ENCODE measurements at regions not wholly inside any gene's neighbourhood (a gene's known extent, or its start where the extent isn't known, plus 50 kb on each side); places are given as distances from the start of the nearest gene placed in this dataset.

GRCh38 chr7:109532262-109532992 lies 962.8 kb downstream of the DNAJB9 start:
- no peak for DNase-seq (ENCODE audit: low spot score in 2 of 2)
- WGBS, 2 donors = 39 to 41% methylated on average over 1 of the region's 1 CpG
- TF ChIP-seq POLR2A (IDR thresholded peaks at IDR 0.05) = no peak
- TF ChIP-seq, protein P1, sequence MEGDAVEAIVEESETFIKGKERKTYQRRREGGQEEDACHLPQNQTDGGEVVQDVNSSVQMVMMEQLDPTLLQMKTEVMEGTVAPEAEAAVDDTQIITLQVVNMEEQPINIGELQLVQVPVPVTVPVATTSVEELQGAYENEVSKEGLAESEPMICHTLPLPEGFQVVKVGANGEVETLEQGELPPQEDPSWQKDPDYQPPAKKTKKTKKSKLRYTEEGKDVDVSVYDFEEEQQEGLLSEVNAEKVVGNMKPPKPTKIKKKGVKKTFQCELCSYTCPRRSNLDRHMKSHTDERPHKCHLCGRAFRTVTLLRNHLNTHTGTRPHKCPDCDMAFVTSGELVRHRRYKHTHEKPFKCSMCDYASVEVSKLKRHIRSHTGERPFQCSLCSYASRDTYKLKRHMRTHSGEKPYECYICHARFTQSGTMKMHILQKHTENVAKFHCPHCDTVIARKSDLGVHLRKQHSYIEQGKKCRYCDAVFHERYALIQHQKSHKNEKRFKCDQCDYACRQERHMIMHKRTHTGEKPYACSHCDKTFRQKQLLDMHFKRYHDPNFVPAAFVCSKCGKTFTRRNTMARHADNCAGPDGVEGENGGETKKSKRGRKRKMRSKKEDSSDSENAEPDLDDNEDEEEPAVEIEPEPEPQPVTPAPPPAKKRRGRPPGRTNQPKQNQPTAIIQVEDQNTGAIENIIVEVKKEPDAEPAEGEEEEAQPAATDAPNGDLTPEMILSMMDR (IDR thresholded peaks at IDR 0.05) = no peak
- H3K4me3 ChIP-seq (ENCODE audit: low read depth, poor library complexity, severe bottlenecking) = no peak overlapping the region
- intact Hi-C loops (cut with DNase I; ENCODE audit: low total_unique reads) = no loop called here

GRCh38 chr7:109545686-109546085 lies 976.0 kb downstream of the DNAJB9 start:
- no peak for DNase-seq (ENCODE audit: low spot score in 2 of 2)
- no peak for TF ChIP-seq POLR2A (IDR thresholded peaks at IDR 0.05)
- TF ChIP-seq, protein P1 (IDR thresholded peaks at IDR 0.05) = no peak
- intact Hi-C loops (cut with DNase I; ENCODE audit: low total_unique reads) = no loop called here
- H3K4me3 ChIP-seq (ENCODE audit: low read depth, poor library complexity, severe bottlenecking) = no peak overlapping the region
- WGBS, 2 donors = 41 to 53% methylated on average over 3 of the region's 3 CpGs

- 31 to 37% methylated on average over 7 of the region's 7 CpGs for WGBS, 2 donors
- H3K4me3 ChIP-seq (ENCODE audit: low read depth, poor library complexity, severe bottlenecking) = no peak overlapping the region
- intact Hi-C loops (cut with DNase I; ENCODE audit: low total_unique reads) = no loop called here
- no peak for DNase-seq (ENCODE audit: low spot score in 2 of 2)
- TF ChIP-seq, protein P1 (IDR thresholded peaks at IDR 0.05) = no peak
- TF ChIP-seq POLR2A (IDR thresholded peaks at IDR 0.05) = no peak
Measured at GRCh38 chr7:109549471-109550193, 980.0 kb downstream of the DNAJB9 start.

DNA sequence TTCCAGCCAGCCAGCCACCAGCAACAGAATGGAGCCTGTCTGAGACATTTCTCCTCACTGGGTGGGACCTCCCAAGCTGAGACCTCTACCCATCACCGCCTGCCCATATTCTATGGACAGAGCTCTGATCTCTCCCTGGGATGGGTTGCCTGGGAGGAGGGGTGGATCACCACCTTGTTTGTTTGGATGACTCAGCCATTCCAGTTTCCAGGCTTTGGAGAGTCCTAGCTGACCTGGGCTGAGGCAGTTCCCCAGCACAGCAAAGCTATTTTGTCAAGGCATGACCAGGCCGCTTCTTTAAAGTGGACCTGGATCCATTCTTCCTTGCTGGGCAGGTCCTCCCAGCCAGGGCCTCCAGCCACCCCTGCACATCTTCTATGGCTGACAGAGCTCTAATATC lies 982.3 kb downstream of the DNAJB9 start:
- intact Hi-C loops (cut with DNase I; ENCODE audit: low total_unique reads) = no loop called here
- 100% methylated on average over 2 of the region's 2 CpGs for WGBS, 2 donors
- H3K4me3 ChIP-seq (ENCODE audit: low read depth, poor library complexity, severe bottlenecking) = no peak overlapping the region
- TF ChIP-seq, protein P1 (IDR thresholded peaks at IDR 0.05) = no peak
- no peak for TF ChIP-seq POLR2A (IDR thresholded peaks at IDR 0.05)
- no peak for DNase-seq (ENCODE audit: low spot score in 2 of 2)

GRCh38 chr7:109577265-109577664 lies 1007.6 kb downstream of the DNAJB9 start:
- no peak for DNase-seq (ENCODE audit: low spot score in 2 of 2)
- TF ChIP-seq POLR2A (IDR thresholded peaks at IDR 0.05) = no peak
- TF ChIP-seq, protein P1 (IDR thresholded peaks at IDR 0.05) = no peak
- intact Hi-C loops (cut with DNase I; ENCODE audit: low total_unique reads) = no loop called here
- no peak overlapping the region for H3K4me3 ChIP-seq (ENCODE audit: low read depth, poor library complexity, severe bottlenecking)
- WGBS, 2 donors = 66 to 77% methylated on average over 4 of the region's 4 CpGs

Data from lower leg skin (tissue), 4 donors.